HEK293 (cell line): ENCODE measurements at regions not wholly inside any gene's neighbourhood (a gene's known extent, or its start where the extent isn't known, plus 50 kb on each side); places are given as distances from the start of the nearest gene placed in this dataset.

Experiments
- CTCF ChIA-PET: fragments of 350-600 bp; formaldehyde crosslinking; extraction: SDS; loops from one replicate; lab custom pipeline; 2021; ENCODE audit warnings: antibody characterized with exemption; lab: Yijun Ruan, JAX
- POLR2A ChIA-PET: fragments of 300-600 bp; formaldehyde crosslinking; extraction: SDS; loops from one replicate; lab custom pipeline; 2020; ENCODE audit warnings: antibody characterized with exemption, inconsistent platforms; lab: Yijun Ruan, JAX
- H3K27ac ChIP-seq: fragments of 200-500 bp; sonication (Bioruptor generic); 2 replicates; pipeline ENCODE4 v1.5.1; 2014; ENCODE audit warnings: low read depth, low read length, control low read depth, inconsistent platforms; ENCODE audit errors: extremely low read depth
- H3K36me3 ChIP-seq, 2 experiments: fragments of 200-500 bp in 1 of 2; sonication (Bioruptor generic) in 1 of 2; 1 replicate in 1 of 2; 2 replicates in 1 of 2; pipeline ENCODE4 v1.5.1; 2014 to 2017; ENCODE audit warnings: inconsistent platforms in 2 of 2, low read length in 2 of 2; ENCODE audit not compliant: control insufficient read depth in 2 of 2, insufficient read depth in 1 of 2
- H3K4me1 ChIP-seq: fragments of 200-500 bp; sonication (Bioruptor generic); 2 replicates; pipeline ENCODE4 v1.5.1; 2014; ENCODE audit warnings: mild to moderate bottlenecking, low read length, inconsistent platforms; ENCODE audit not compliant: control insufficient read depth, insufficient read depth
- H3K4me3 ChIP-seq: 2 replicates; pipeline ENCODE4 v1.5.1; 2011; ENCODE audit warnings: low read depth, mild to moderate bottlenecking, control low read depth, low read length, moderate library complexity
- H3K9me3 ChIP-seq: fragments of 200-500 bp; sonication (Bioruptor generic); 2 replicates; pipeline ENCODE4 v1.5.1; 2014; ENCODE audit warnings: low read depth, low read length, inconsistent platforms; ENCODE audit not compliant: control insufficient read depth, insufficient read depth
- KLF7 ChIP-seq: fragments of 450-650 bp; formaldehyde crosslinking; IDR thresholded peaks from 2 replicates; pipeline ENCODE4 v1.5.1; 2016; ENCODE audit warnings: missing biosample characterization, missing genetic modification characterization, borderline replicate concordance
- MEIS1 ChIP-seq: sonication (generic); formaldehyde crosslinking; IDR thresholded peaks from 2 replicates; pipeline ENCODE4 v1.8.1; 2022; ENCODE audit warnings: missing genetic modification reagents, mild to moderate bottlenecking, borderline replicate concordance
- OSR2 ChIP-seq: fragments of 450-650 bp; formaldehyde crosslinking; IDR thresholded peaks from 2 replicates; pipeline ENCODE4 v1.5.1; 2016; ENCODE audit warnings: missing biosample characterization, missing genetic modification characterization
- SP3 ChIP-seq: fragments of 450-650 bp; formaldehyde crosslinking; IDR thresholded peaks from 2 replicates; pipeline ENCODE4 v1.5.1; 2016; ENCODE audit warnings: missing biosample characterization, missing genetic modification characterization
- TRIM28 ChIP-seq: IDR thresholded peaks from 2 replicates; pipeline ENCODE4 v1.6.1; 2011; ENCODE audit warnings: low read length, control low read depth, borderline replicate concordance
- ZBTB17 ChIP-seq: fragments of 450-650 bp; formaldehyde crosslinking; IDR thresholded peaks from 2 replicates; pipeline ENCODE4 v1.5.1; 2016; ENCODE audit warnings: missing biosample characterization, missing genetic modification characterization
- ZBTB49 ChIP-seq: fragments of 450-650 bp; formaldehyde crosslinking; IDR thresholded peaks from 2 replicates; pipeline ENCODE4 v1.5.1; 2016; ENCODE audit warnings: missing biosample characterization, missing genetic modification characterization, low read depth
- ZEB2 ChIP-seq: fragments of 450-650 bp; formaldehyde crosslinking; IDR thresholded peaks from 2 replicates; pipeline ENCODE4 v1.5.1; 2016; ENCODE audit warnings: missing biosample characterization, missing genetic modification characterization
- ZFP3 ChIP-seq: fragments of 450-650 bp; formaldehyde crosslinking; IDR thresholded peaks from 2 replicates; pipeline ENCODE4 v1.5.1; 2016; ENCODE audit warnings: low read depth, missing biosample characterization, missing genetic modification characterization
- ZNF10 ChIP-seq: fragments of 450-650 bp; formaldehyde crosslinking; IDR thresholded peaks from 2 replicates; pipeline ENCODE4 v1.5.1; 2017; ENCODE audit warnings: missing biosample characterization, missing genetic modification characterization
- ZNF132 ChIP-seq: fragments of 450-650 bp; formaldehyde crosslinking; IDR thresholded peaks from 2 replicates; pipeline ENCODE4 v1.5.1; 2017; ENCODE audit warnings: missing biosample characterization, missing genetic modification characterization, borderline replicate concordance
- ZNF138 ChIP-seq: fragments of 450-650 bp; formaldehyde crosslinking; IDR thresholded peaks from 2 replicates; pipeline ENCODE4 v1.5.1; 2016; ENCODE audit warnings: missing biosample characterization, missing genetic modification characterization, borderline replicate concordance
- ZNF140 ChIP-seq: fragments of 450-650 bp; formaldehyde crosslinking; IDR thresholded peaks from 2 replicates; pipeline ENCODE4 v1.5.1; 2016; ENCODE audit warnings: missing biosample characterization, missing genetic modification characterization
- ZNF148 ChIP-seq: fragments of 450-650 bp; formaldehyde crosslinking; IDR thresholded peaks from 2 replicates; pipeline ENCODE4 v1.5.0; 2017; ENCODE audit warnings: missing biosample characterization, missing genetic modification characterization, borderline replicate concordance
- ZNF157 ChIP-seq: fragments of 450-650 bp; formaldehyde crosslinking; IDR thresholded peaks from 2 replicates; pipeline ENCODE4 v1.5.1; 2016; ENCODE audit warnings: missing biosample characterization, missing genetic modification characterization
- ZNF292 ChIP-seq: fragments of 450-650 bp; formaldehyde crosslinking; IDR thresholded peaks from 2 replicates; pipeline ENCODE4 v1.5.1; 2016; ENCODE audit warnings: low read depth, missing biosample characterization, missing genetic modification characterization, borderline replicate concordance
- ZNF324 ChIP-seq: fragments of 450-650 bp; formaldehyde crosslinking; IDR thresholded peaks from 2 replicates; pipeline ENCODE4 v1.5.1; 2016; ENCODE audit warnings: missing biosample characterization, missing genetic modification characterization
- ZNF362 ChIP-seq: fragments of 450-650 bp; formaldehyde crosslinking; IDR thresholded peaks from 2 replicates; pipeline ENCODE4 v1.5.1; 2016; ENCODE audit warnings: missing biosample characterization, missing genetic modification characterization
- ZNF366 ChIP-seq: fragments of 450-650 bp; formaldehyde crosslinking; conservative IDR thresholded peaks from 2 replicates; pipeline ENCODE4 v1.5.1; 2016; ENCODE audit warnings: missing biosample characterization, missing genetic modification characterization
- ZNF501 ChIP-seq: fragments of 450-650 bp; formaldehyde crosslinking; IDR thresholded peaks from 2 replicates; pipeline ENCODE4 v1.5.1; 2016; ENCODE audit warnings: missing biosample characterization, missing genetic modification characterization
- ZNF510 ChIP-seq: fragments of 450-650 bp; formaldehyde crosslinking; IDR thresholded peaks from 2 replicates; pipeline ENCODE4 v1.5.1; 2018; ENCODE audit warnings: mild to moderate bottlenecking, missing genetic modification characterization, missing biosample characterization; ENCODE audit not compliant: insufficient replicate concordance
- ZNF658 ChIP-seq: fragments of 450-650 bp; formaldehyde crosslinking; IDR thresholded peaks from 2 replicates; pipeline ENCODE4; 2016; ENCODE audit warnings: missing biosample characterization, missing genetic modification characterization
- ZNF777 ChIP-seq: fragments of 450-650 bp; formaldehyde crosslinking; IDR thresholded peaks from 2 replicates; pipeline ENCODE4 v1.5.1; 2017; ENCODE audit warnings: missing biosample characterization, missing genetic modification characterization, borderline replicate concordance
- TF ChIP-seq, protein P1 (sequence below): fragments of 450-650 bp; formaldehyde crosslinking; IDR thresholded peaks from 2 replicates; pipeline ENCODE4 v1.5.1; 2016; ENCODE audit warnings: missing biosample characterization, missing genetic modification characterization
- TF ChIP-seq, protein P2 (sequence below): fragments of 450-650 bp; formaldehyde crosslinking; IDR thresholded peaks from 2 replicates; pipeline ENCODE4 v1.5.1; 2016; ENCODE audit warnings: missing biosample characterization, missing genetic modification characterization

DNA sequence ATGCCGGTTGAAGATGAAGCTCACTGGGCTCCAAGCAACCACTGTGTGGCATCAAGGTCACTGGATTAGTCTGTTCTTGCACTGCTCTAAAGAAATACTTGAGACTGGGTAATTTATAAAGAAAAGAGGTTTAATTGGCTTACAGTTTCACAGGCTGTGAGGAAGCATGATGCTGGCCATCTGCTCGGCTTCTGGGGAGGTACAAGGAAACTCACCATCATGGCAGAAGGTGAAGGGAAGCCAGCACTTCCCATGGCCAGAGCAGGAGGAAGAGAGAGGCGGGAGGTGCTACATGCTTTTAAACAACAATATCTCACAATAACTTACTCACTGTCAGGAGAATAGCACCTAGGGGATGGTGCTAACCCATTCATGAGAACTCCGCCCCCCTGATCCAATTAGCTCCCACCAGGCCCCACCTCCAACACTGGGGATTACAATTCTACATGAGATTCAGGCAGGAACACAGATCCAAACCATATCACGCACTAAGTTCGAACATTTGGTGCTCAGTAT lies 109.7 kb upstream of the MGAT5 start:
- no peak for TF ChIP-seq ZNF157 (tag by site-specific recombination)
- no peak for TF ChIP-seq ZNF10 (tag by site-specific recombination)
- TF ChIP-seq MEIS1 (CRISPR knock-in tag), result no peak
- TF ChIP-seq ZNF777 (tag by site-specific recombination), result no peak
- TF ChIP-seq ZNF501 (tag by site-specific recombination), result no peak
- POLR2A ChIA-PET, result no interaction called here
- Histone ChIP-seq H3K9me3 (no peaks in the 10 kb centered on the region), H3K4me1 (no peaks in the 10 kb centered on the region), H3K36me3 (no peaks in the 10 kb centered on the region), H3K27ac (no peak overlapping the region), H3K4me3 (no peak overlapping the region)
- CTCF ChIA-PET, result interaction anchor here (1.0 kb wide), 2 partner anchors 63 to 100 kb away, joined by 3 to 4 read pairs; no protein-coding TSS in a partner anchor

- POLR2A ChIA-PET, result no interaction called here
- no peak overlapping the region for H3K27ac ChIP-seq
- no peaks in the 10 kb centered on the region for H3K36me3 ChIP-seq
- CTCF ChIA-PET, result interaction anchor here (1.0 kb wide), 2 partner anchors 63 to 100 kb away, joined by 3 to 4 read pairs; no protein-coding TSS in a partner anchor
- H3K4me1 ChIP-seq, result no peaks in the 10 kb centered on the region
- TF ChIP-seq, protein P1, sequence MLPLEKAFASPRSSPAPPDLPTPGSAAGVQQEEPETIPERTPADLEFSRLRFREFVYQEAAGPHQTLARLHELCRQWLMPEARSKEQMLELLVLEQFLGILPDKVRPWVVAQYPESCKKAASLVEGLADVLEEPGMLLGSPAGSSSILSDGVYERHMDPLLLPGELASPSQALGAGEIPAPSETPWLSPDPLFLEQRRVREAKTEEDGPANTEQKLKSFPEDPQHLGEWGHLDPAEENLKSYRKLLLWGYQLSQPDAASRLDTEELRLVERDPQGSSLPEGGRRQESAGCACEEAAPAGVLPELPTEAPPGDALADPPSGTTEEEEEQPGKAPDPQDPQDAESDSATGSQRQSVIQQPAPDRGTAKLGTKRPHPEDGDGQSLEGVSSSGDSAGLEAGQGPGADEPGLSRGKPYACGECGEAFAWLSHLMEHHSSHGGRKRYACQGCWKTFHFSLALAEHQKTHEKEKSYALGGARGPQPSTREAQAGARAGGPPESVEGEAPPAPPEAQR (tag by site-specific recombination), result no peak
- no peak for TF ChIP-seq ZNF132 (tag by site-specific recombination)
- no peak for TF ChIP-seq ZNF658 (tag by site-specific recombination)
- TF ChIP-seq ZNF510, result no peak
- TF ChIP-seq ZNF366 (tag by site-specific recombination), result no peak
- no peak for TF ChIP-seq OSR2 (tag by site-specific recombination)
- TF ChIP-seq, protein P2, sequence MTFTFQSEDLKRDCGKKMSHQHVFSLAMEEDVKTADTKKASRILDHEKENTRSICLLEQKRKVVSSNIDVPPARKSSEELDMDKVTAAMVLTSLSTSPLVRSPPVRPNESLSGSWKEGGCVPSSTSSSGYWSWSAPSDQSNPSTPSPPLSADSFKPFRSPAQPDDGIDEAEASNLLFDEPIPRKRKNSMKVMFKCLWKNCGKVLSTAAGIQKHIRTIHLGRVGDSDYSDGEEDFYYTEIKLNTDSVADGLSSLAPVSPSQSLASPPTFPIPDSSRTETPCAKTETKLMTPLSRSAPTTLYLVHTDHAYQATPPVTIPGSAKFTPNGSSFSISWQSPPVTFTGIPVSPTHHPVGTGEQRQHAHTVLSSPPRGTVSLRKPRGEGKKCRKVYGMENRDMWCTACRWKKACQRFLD, result no peak
- TF ChIP-seq ZBTB17, result no peak
- no peak for TF ChIP-seq ZNF324 (tag by site-specific recombination)
- TF ChIP-seq ZNF138 (tag by site-specific recombination), result no peak
- no peak for TF ChIP-seq KLF7 (tag by site-specific recombination)
- TF ChIP-seq ZEB2 (tag by site-specific recombination), result no peak
- no peak for TF ChIP-seq ZNF292 (tag by site-specific recombination)
- no peak for TF ChIP-seq ZNF10 (tag by site-specific recombination)
- TF ChIP-seq SP3 (tag by site-specific recombination), result no peak
- TF ChIP-seq TRIM28, result no peak
- TF ChIP-seq ZNF140 (tag by site-specific recombination), result no peak
- no peak overlapping the region for H3K4me3 ChIP-seq
- no peaks in the 10 kb centered on the region for H3K9me3 ChIP-seq
Observed at GRCh38 chr2:134144651-134145050, 109.2 kb upstream of the MGAT5 start.

DNA sequence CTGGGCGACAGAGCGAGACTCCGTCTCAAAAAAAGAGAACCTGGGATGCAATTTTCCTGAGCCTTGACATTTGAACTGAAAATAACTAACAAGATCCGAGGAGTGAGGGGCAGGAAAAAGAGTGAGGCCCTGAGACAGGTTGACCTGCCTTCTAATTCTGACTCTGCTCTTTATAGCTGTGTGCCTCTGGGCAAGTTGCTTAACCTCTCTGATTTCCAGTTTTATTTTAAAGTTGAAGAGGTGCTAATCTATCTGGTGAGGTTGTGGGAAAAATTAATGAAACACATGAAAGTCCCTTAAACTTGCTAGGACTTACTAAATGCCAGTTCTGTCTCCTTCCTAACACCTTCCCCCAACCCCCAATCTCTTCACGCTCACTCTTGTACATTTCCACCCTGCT lies 108.4 kb upstream of the MGAT5 start:
- no peak overlapping the region for H3K27ac ChIP-seq
- POLR2A ChIA-PET, result no interaction called here
- H3K36me3 ChIP-seq, result no peaks in the 10 kb centered on the region
- no peak overlapping the region for H3K4me3 ChIP-seq
- CTCF ChIA-PET, result no interaction called here
- no peaks in the 10 kb centered on the region for H3K4me1 ChIP-seq
- no peaks in the 10 kb centered on the region for H3K9me3 ChIP-seq
- TF ChIP-seq ZNF148 (no peak), ZNF362 (tag by site-specific recombination) (no peak), ZFP3 (no peak), ZBTB49 (tag by site-specific recombination) (no peak)
